Osteoblast (primary cell): ENCODE measurements at regions not wholly inside any gene's neighbourhood (a gene's known extent, or its start where the extent isn't known, plus 50 kb on each side); places are given as distances from the start of the nearest gene placed in this dataset.

Experiments
- DNase-seq: peaks from one replicate; pipeline ENCODE4 v3.0.0; 2011; ENCODE audit warnings: low spot score, mixed read lengths; ENCODE audit not compliant: insufficient read length; ENCODE audit errors: missing footprints
- H2AFZ ChIP-seq: 2 replicates; pipeline ENCODE4 v1.6.0; 2011; ENCODE audit warnings: mild to moderate bottlenecking, low read length
- H3K27ac ChIP-seq: 2 replicates; pipeline ENCODE4 v1.5.1; 2011; ENCODE audit warnings: mild to moderate bottlenecking, low read depth, low read length, moderate library complexity
- H3K27me3 ChIP-seq: 2 replicates; pipeline ENCODE4 v1.6.0; 2012; ENCODE audit warnings: mild to moderate bottlenecking, control low read depth, inconsistent platforms, low read length, moderate library complexity; ENCODE audit not compliant: insufficient read depth
- H3K36me3 ChIP-seq: 2 replicates; pipeline ENCODE4 v1.5.1; 2011; ENCODE audit warnings: mild to moderate bottlenecking, low read length, control low read depth, moderate library complexity; ENCODE audit not compliant: insufficient read depth
- H3K4me1 ChIP-seq: 2 replicates; pipeline ENCODE4 v1.5.1; 2011; ENCODE audit warnings: mild to moderate bottlenecking, low read length, control low read depth, moderate library complexity; ENCODE audit not compliant: insufficient read depth
- H3K4me2 ChIP-seq: 2 replicates; pipeline ENCODE4 v1.6.0; 2011; ENCODE audit warnings: mild to moderate bottlenecking, low read length; ENCODE audit not compliant: insufficient read depth
- H3K4me3 ChIP-seq: fragments of 200-600 bp; sonication (generic); 3 replicates; pipeline ENCODE4 v1.5.1; 2012; ENCODE audit warnings: mild to moderate bottlenecking, low read length, inconsistent platforms; ENCODE audit not compliant: insufficient read depth
- H3K79me2 ChIP-seq: 2 replicates; pipeline ENCODE4 v1.6.0; 2012; ENCODE audit warnings: mild to moderate bottlenecking, low read length, control low read depth, inconsistent platforms; ENCODE audit not compliant: insufficient read depth
- H3K9me3 ChIP-seq: 2 replicates; pipeline ENCODE4 v1.5.1; 2011; ENCODE audit warnings: low read depth, low read length, control low read depth
- H4K20me1 ChIP-seq: 2 replicates; pipeline ENCODE4 v1.6.0; 2012; ENCODE audit warnings: mild to moderate bottlenecking, low read length, control low read depth; ENCODE audit not compliant: insufficient read depth
- TF ChIP-seq, protein P1 (sequence below): IDR thresholded peaks from 2 replicates; pipeline ENCODE4 v1.5.1; 2011; ENCODE audit warnings: mild to moderate bottlenecking, low read depth, low read length, moderate library complexity; ENCODE audit errors: extremely low read depth

- H3K4me2 ChIP-seq, result no peak overlapping the region
- no peak overlapping the region for H3K27ac ChIP-seq
- DNase-seq, result no peak
- TF ChIP-seq, protein P1, sequence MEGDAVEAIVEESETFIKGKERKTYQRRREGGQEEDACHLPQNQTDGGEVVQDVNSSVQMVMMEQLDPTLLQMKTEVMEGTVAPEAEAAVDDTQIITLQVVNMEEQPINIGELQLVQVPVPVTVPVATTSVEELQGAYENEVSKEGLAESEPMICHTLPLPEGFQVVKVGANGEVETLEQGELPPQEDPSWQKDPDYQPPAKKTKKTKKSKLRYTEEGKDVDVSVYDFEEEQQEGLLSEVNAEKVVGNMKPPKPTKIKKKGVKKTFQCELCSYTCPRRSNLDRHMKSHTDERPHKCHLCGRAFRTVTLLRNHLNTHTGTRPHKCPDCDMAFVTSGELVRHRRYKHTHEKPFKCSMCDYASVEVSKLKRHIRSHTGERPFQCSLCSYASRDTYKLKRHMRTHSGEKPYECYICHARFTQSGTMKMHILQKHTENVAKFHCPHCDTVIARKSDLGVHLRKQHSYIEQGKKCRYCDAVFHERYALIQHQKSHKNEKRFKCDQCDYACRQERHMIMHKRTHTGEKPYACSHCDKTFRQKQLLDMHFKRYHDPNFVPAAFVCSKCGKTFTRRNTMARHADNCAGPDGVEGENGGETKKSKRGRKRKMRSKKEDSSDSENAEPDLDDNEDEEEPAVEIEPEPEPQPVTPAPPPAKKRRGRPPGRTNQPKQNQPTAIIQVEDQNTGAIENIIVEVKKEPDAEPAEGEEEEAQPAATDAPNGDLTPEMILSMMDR, result no peak
- no peaks in the 10 kb centered on the region for H3K36me3 ChIP-seq
- H3K4me1 ChIP-seq, result no peaks in the 10 kb centered on the region
- H3K79me2 ChIP-seq, result no peaks in the 10 kb centered on the region
- no peak overlapping the region for H2AFZ ChIP-seq
- H3K4me3 ChIP-seq, result no peak overlapping the region
- no peaks in the 10 kb centered on the region for H4K20me1 ChIP-seq
- no peaks in the 10 kb centered on the region for H3K27me3 ChIP-seq
- no peaks in the 10 kb centered on the region for H3K9me3 ChIP-seq
Observed at GRCh38 chr15:61634837-61635236, 405.7 kb upstream of the RORA start.

DNA sequence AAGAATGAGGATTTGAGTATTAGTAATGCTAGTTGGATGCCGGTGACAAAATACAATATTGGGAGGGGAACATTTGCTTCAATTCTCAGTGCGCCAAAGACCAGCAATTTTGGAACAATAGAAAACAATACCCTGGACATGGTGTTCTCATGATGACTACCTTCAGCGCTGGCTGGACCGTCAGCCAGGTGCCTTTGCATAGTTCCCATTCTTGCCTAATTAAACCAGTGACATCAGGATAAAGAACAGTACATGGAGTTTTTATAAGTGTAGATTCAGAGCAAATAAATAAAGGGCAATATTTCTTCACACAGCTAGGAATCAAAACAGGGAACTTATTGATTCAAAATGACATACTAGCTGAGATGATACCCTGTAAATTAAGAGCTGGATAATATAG, 404.8 kb upstream of the RORA start:
- DNase-seq, result no peak
- no peaks in the 10 kb centered on the region for H4K20me1 ChIP-seq
- no peak overlapping the region for H3K4me2 ChIP-seq
- H3K36me3 ChIP-seq, result no peaks in the 10 kb centered on the region
- no peak overlapping the region for H3K27ac ChIP-seq
- no peaks in the 10 kb centered on the region for H3K79me2 ChIP-seq
- H3K4me3 ChIP-seq, result no peak overlapping the region
- no peaks in the 10 kb centered on the region for H3K27me3 ChIP-seq
- H3K4me1 ChIP-seq, result no peaks in the 10 kb centered on the region
- TF ChIP-seq, protein P1, result no peak
- H3K9me3 ChIP-seq, result no peaks in the 10 kb centered on the region
- H2AFZ ChIP-seq, result no peak overlapping the region

DNA sequence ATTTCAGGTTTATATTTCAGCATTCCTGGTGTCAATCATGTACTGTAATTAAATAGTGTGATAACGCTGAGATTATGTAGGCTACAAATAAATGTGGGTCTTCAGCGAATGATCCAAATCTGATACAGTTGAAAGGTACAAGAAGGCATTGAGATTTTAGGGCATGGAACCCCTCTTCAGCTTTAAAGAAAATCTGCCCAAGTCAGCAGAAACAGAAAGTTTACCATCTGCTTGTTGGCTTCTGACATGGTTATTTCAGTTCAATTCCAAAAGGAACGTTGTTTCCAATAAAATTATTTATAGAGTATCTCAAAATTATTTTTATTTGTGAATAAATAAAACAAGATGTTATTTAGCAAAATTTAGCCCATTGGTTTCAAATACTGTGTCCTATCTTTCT, 400.2 kb upstream of the RORA start:
- H3K9me3 ChIP-seq, result no peaks in the 10 kb centered on the region
- no peak overlapping the region for H3K4me3 ChIP-seq
- H3K4me2 ChIP-seq, result no peak overlapping the region
- H4K20me1 ChIP-seq, result no peaks in the 10 kb centered on the region
- H3K27ac ChIP-seq, result no peak overlapping the region
- H3K4me1 ChIP-seq, result no peaks in the 10 kb centered on the region
- no peaks in the 10 kb centered on the region for H3K27me3 ChIP-seq
- no peaks in the 10 kb centered on the region for H3K36me3 ChIP-seq
- no peak for DNase-seq
- H3K79me2 ChIP-seq, result no peaks in the 10 kb centered on the region
- H2AFZ ChIP-seq, result no peak overlapping the region
- TF ChIP-seq, protein P1, result no peak

DNA sequence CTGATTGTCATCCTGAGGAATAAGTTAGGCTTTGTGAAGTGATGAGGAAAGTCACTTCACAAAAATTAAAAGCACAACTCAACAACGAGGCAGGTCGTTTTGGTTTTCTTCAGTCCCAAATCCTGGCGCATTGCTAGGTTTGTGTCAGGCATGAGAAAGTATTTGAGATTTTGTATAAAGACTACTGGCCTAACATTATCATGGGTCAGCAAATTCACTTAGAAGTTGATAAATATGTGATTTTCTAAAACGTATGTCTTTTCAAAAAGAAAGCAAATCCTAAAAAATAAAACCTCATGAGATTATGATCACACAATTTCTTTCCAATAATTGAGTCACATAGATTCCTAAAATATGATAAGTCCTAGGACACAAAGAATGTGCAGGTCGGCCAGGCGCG, 395.8 kb upstream of the RORA start:
- Histone ChIP-seq H3K27ac (no peak overlapping the region), H2AFZ (no peak overlapping the region), H3K36me3 (no peaks in the 10 kb centered on the region), H3K9me3 (no peaks in the 10 kb centered on the region), H3K79me2 (no peaks in the 10 kb centered on the region), H4K20me1 (no peaks in the 10 kb centered on the region), H3K4me1 (no peaks in the 10 kb centered on the region), H3K4me3 (no peak overlapping the region), H3K4me2 (no peak overlapping the region), H3K27me3 (no peaks in the 10 kb centered on the region)
- no peak for DNase-seq
- TF ChIP-seq, protein P1, result no peak
